ENCODE measurements at regions not wholly inside any gene's neighbourhood (a gene's known extent, or its start where the extent isn't known, plus 50 kb on each side); places are given as distances from the start of the nearest gene placed in this dataset.
"Not testable (repeated sequence)": the region's sequence is repeated elsewhere in the genome, so short reads cannot be mapped to it uniquely, and the experiment has no call there.

GRCh38 chr3:59170166-59170565 is 120.3 kb upstream of the CFAP20DC start:
- FAIRE-seq = not testable (repeated sequence)

GRCh38 chr3:59167756-59168155 is 117.9 kb upstream of the CFAP20DC start:
- FAIRE-seq = no peak

- FAIRE-seq = no peak
Observed at GRCh38 chr3:59163953-59164352, 114.1 kb upstream of the CFAP20DC start.

- no peak for FAIRE-seq
Observed at GRCh38 chr3:59161048-59161447, 111.2 kb upstream of the CFAP20DC start.

- FAIRE-seq = no peak
Observed at GRCh38 chr3:59160133-59160746, 110.4 kb upstream of the CFAP20DC start.

- FAIRE-seq = no peak
Observed at GRCh38 chr3:59153648-59154047, 103.8 kb upstream of the CFAP20DC start.

GRCh38 chr3:59152943-59153342 is 103.1 kb upstream of the CFAP20DC start:
- no peak for FAIRE-seq

- FAIRE-seq = no peak
Observed at GRCh38 chr3:59150039-59150438, 100.2 kb upstream of the CFAP20DC start.

- no peak for FAIRE-seq
Observed at GRCh38 chr3:59149166-59149565, 99.3 kb upstream of the CFAP20DC start.

GRCh38 chr3:59143447-59143846 is 93.6 kb upstream of the CFAP20DC start:
- no peak for FAIRE-seq

GRCh38 chr3:59142556-59142955 is 92.7 kb upstream of the CFAP20DC start:
- FAIRE-seq = no peak

GRCh38 chr3:59138966-59139365 is 89.1 kb upstream of the CFAP20DC start:
- FAIRE-seq = no peak

GRCh38 chr3:59137415-59137814 is 87.6 kb upstream of the CFAP20DC start:
- no peak for FAIRE-seq

GRCh38 chr3:59136081-59136480 is 86.3 kb upstream of the CFAP20DC start:
- no peak for FAIRE-seq

GRCh38 chr3:59135096-59135495 is 85.3 kb upstream of the CFAP20DC start:
- FAIRE-seq = no peak

GRCh38 chr3:59133311-59133710 is 83.5 kb upstream of the CFAP20DC start:
- no peak for FAIRE-seq

- no peak for FAIRE-seq
Observed at GRCh38 chr3:59131016-59131766, 81.4 kb upstream of the CFAP20DC start.

GRCh38 chr3:59128685-59129084 is 78.9 kb upstream of the CFAP20DC start:
- no peak for FAIRE-seq

GRCh38 chr3:59127071-59127470 is 77.2 kb upstream of the CFAP20DC start:
- no peak for FAIRE-seq

- FAIRE-seq = no peak
Observed at GRCh38 chr3:59126446-59126845, 76.6 kb upstream of the CFAP20DC start.

- no peak for FAIRE-seq
Observed at GRCh38 chr3:59121346-59122144, 71.7 kb upstream of the CFAP20DC start.

- no peak for FAIRE-seq
Observed at GRCh38 chr3:59118928-59119327, 69.1 kb upstream of the CFAP20DC start.

- no peak for FAIRE-seq
Observed at GRCh38 chr3:59117396-59117795, 67.6 kb upstream of the CFAP20DC start.

GRCh38 chr3:59116233-59116537 is 66.4 kb upstream of the CFAP20DC start:
- no peak for FAIRE-seq

Measured in TTC549 (cell line).